Activated T-helper 2 cell treated with anti-CD3 and anti-CD28 coated beads, Interferon-gamma antibody, Interleukin-2, Interleukin-4, amounts not matched to agents 10 μg/mL and 5 μg/mL and 100 μg/mL, durations not matched to agents 14 hours and 24 hours and 36 hours (primary cell): ENCODE measurements at regions not wholly inside any gene's neighbourhood (a gene's known extent, or its start where the extent isn't known, plus 50 kb on each side); places are given as distances from the start of the nearest gene placed in this dataset.

Experiments
- DNase-seq: peaks from one replicate; pipeline ENCODE4 v3.0.0; 2021; ENCODE audit warnings: low spot score
- H3K27ac Mint-ChIP-seq: one replicate; pipeline ENCODE4 v1.8.0; 2021; ENCODE audit warnings: mixed read lengths
- H3K27me3 Mint-ChIP-seq: one replicate; pipeline ENCODE4 v1.8.0; 2021; ENCODE audit warnings: low read depth, mixed read lengths
- H3K36me3 Mint-ChIP-seq: one replicate; pipeline ENCODE4 v1.8.0; 2021; ENCODE audit warnings: low read depth, mixed read lengths
- H3K4me1 Mint-ChIP-seq: one replicate; pipeline ENCODE4 v1.8.0; 2021; ENCODE audit warnings: low read depth, mixed read lengths
- H3K4me3 Mint-ChIP-seq: one replicate; pipeline ENCODE4 v1.8.0; 2021; ENCODE audit warnings: low read depth, mild to moderate bottlenecking, moderate library complexity, mixed read lengths
- H3K9me3 Mint-ChIP-seq: one replicate; pipeline ENCODE4 v1.8.0; 2021; ENCODE audit warnings: mixed read lengths
- intact Hi-C: fragments of 100-400 bp; cut with micrococcal nuclease; formaldehyde crosslinking; loops from one replicate; pipeline ENCODE4 v1.15.1; 2023

DNA sequence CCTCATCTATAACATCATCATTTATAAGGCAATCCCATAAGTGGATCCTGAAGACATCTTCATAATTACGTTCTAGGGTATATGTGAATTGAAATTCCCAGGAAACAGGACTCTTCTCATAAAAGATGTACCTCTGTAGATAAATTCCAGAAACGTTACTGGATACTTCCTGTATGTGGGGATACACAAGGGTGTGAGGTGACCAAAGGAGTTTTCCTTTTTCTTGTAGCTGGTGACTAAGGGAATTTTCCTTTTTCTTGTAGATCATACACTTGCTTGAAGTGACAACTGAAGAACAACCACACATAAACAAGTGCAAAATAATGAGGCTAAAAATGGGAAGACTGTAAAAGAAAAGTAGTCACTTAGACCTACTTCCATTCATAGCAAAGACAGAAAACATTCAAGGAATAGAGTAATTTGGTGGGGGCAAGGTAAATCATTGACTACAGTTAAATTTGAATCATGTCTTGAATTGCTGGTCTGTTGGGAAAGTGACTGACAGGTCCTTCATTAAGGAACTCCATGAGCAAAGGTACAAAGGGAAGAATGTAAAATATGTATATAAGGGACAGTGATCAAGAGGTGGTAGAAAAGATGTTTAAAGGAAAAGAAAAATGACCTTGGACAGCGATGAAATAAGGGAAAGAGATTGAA lies 53.2 kb upstream of the UBE2E3 start:
- intact Hi-C loops, result no loop called here
- H3K9me3 Mint-ChIP-seq, result no peaks in the 10 kb centered on the region
- no peaks in the 10 kb centered on the region for H3K4me1 Mint-ChIP-seq

DNA sequence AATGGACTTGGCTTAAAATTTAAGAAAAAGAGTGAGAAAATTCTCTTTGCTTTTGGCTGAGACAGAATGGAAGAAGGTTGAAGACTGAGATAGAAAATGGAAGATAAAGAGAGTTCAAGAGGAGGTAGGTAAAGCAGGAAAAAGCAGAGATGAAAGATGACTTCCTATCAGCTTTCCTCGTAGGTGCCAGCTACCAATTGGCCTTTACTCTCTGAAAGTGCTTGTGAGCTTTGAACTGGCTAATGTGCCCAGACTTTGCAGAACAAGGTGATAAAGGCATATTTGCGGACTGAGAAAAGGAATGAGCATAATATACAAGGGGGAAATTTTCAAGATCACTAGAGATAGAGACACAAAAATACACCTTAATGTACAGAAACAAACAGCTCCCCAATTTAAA lies 54.7 kb upstream of the UBE2E3 start:
- Mint-ChIP-seq H3K36me3 (no peaks in the 10 kb centered on the region), H3K9me3 (no peaks in the 10 kb centered on the region), H3K4me1 (no peaks in the 10 kb centered on the region), H3K4me3 (no peak overlapping the region), H3K27me3 (peaks cover 7% of the 10 kb centered on the region), H3K27ac (no peak overlapping the region)
- DNase-seq, result no peak
- intact Hi-C loops, result no loop called here

More for the DNA sequence above, 53.2 kb upstream of the UBE2E3 start:
- DNase-seq, result no peak
- Mint-ChIP-seq H3K4me3 (no peak overlapping the region), H3K27ac (no peak overlapping the region), H3K27me3 (peaks cover 7% of the 10 kb centered on the region), H3K36me3 (no peaks in the 10 kb centered on the region)

DNA sequence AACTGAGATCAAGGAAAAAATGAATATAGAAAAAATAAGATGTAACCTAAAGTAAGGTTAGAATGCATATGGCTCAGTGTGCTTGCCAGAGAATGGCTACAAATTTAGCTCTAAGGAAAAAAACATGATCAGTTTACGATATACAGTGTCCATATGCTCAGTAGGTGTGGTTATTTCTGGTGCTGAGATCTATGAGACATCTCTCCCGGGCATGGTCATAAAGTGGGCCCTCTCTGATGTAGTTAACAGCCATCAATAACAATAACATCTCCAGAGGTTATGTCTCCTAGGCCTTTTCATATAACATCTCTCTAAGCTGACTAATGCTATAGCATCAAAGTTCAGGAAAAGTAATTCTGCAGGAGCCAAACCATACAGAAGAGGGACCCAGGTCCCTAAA lies 56.3 kb upstream of the UBE2E3 start:
- no peak overlapping the region for H3K27ac Mint-ChIP-seq
- H3K36me3 Mint-ChIP-seq, result no peaks in the 10 kb centered on the region
- H3K4me1 Mint-ChIP-seq, result no peaks in the 10 kb centered on the region
- no peaks in the 10 kb centered on the region for H3K9me3 Mint-ChIP-seq
- intact Hi-C loops, result no loop called here
- no peak overlapping the region for H3K4me3 Mint-ChIP-seq
- no peak for DNase-seq
- peaks cover 9% of the 10 kb centered on the region for H3K27me3 Mint-ChIP-seq

DNA sequence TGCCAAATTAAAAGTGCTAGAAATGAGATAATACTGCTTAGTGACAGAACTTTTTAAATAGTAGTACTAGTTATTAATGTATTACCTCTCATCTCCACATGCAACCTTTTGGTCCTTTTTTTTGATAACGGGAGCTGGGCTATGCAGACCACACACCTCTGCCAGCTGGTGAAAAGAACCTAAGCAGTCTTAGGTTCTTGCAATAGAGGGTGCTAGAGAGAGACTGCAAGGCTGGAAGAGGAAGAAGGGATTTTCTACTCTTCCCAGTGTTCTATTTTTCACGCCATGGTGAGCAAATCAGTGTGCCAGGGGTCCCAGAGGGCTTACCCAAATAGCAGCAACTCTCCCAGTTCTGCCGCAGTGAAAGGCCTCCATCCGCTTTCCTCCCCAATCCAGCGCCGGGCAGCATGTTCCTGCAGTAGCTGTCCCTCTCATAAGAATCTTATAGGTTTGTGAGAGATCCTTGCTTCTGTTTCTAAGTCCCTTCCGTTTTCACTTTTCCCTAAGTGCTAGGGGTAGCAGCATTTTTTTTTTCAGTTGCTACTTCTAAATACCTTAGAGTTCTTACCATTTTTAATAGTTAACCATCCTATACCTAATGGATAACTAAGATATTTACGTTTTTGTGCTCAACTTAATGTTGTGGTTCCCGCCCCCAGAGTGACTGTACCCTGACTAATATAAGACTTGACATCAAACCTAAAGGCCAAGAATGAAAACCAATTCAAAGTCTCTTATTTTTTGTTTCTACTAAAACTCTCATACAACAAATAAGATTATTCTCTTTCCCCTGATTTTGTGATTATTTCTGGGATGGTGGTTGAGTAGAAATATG lies 69.4 kb upstream of the UBE2E3 start:
- intact Hi-C loops, result no loop called here
- Mint-ChIP-seq H3K4me1 (no peaks in the 10 kb centered on the region), H3K9me3 (no peaks in the 10 kb centered on the region), H3K4me3 (no peak overlapping the region), H3K27ac (no peak overlapping the region), H3K36me3 (no peaks in the 10 kb centered on the region), H3K27me3 (peaks cover 4% of the 10 kb centered on the region)
- no peak for DNase-seq

DNA sequence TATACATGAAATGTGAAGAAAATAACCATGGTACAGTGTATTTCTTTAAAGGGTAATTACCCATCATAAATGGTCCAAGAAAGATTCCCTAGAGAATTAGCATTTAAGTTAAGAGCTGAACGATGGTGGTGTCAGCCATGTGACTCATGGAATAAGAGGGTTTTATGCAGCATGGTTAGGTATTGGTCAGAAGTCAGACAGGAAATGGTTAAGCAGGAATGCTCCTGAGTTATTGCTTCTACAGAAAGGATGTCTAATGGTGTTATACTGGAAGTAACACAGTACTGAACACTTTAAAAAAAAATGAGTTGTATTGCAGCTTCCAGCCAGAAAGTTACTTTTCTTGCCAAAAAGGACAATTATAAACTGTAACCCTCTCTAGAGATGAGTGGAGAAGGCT lies 72.7 kb upstream of the UBE2E3 start:
- H3K4me1 Mint-ChIP-seq, result no peaks in the 10 kb centered on the region

DNA sequence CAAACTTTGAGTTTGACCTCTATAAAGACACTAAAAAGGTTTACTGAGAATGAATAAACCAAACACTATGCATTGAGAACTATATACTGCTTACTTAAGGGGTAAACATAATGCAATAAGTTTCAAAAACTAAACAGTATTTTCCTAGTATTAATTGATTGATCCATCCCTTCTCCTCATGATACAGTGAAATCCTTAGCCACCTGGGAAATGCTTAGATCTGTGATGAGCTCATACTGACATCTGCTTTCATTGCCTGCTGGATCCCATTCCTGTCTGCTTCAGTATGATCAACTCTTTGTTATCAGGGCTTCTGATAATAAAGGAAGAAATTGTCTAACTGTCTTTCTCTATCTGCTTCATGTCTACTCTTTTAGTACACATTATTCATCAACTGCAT lies 74.9 kb upstream of the UBE2E3 start:
- Mint-ChIP-seq H3K4me1 (no peaks in the 10 kb centered on the region), H3K4me3 (no peak overlapping the region), H3K27me3 (peaks cover 4% of the 10 kb centered on the region), H3K27ac (no peak overlapping the region), H3K36me3 (no peaks in the 10 kb centered on the region), H3K9me3 (no peaks in the 10 kb centered on the region)
- DNase-seq, result no peak
- intact Hi-C loops, result no loop called here

More for the DNA sequence above, 72.7 kb upstream of the UBE2E3 start:
- DNase-seq, result no peak
- H3K27ac Mint-ChIP-seq, result no peak overlapping the region
- H3K27me3 Mint-ChIP-seq, result peaks cover 9% of the 10 kb centered on the region
- H3K36me3 Mint-ChIP-seq, result no peaks in the 10 kb centered on the region
- H3K4me3 Mint-ChIP-seq, result no peak overlapping the region
- no peaks in the 10 kb centered on the region for H3K9me3 Mint-ChIP-seq
- intact Hi-C loops, result no loop called here

DNA sequence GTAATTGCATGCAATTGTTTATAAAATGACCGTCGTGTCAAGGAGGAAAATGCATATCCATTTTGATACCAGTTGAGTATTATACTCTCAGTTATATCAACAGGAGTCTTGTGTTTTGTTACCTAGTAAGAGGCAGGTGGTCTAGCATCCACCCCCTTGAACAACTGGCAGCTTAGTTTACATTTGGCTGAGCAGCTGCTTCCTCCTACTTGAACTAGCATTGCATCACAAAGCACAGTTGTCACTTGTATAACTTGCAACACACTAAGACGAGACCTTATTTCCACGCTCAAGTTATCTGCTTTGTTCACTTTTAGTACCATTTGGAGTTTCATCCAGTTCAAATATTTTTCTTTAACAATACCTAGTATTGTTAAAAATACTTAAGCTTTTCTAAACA lies 75.4 kb upstream of the UBE2E3 start:
- H3K27me3 Mint-ChIP-seq, result peaks cover 4% of the 10 kb centered on the region
- no peak overlapping the region for H3K4me3 Mint-ChIP-seq
- no peaks in the 10 kb centered on the region for H3K9me3 Mint-ChIP-seq
- H3K27ac Mint-ChIP-seq, result no peak overlapping the region
- no peaks in the 10 kb centered on the region for H3K36me3 Mint-ChIP-seq
- DNase-seq, result no peak
- H3K4me1 Mint-ChIP-seq, result no peaks in the 10 kb centered on the region
- intact Hi-C loops, result no loop called here

DNA sequence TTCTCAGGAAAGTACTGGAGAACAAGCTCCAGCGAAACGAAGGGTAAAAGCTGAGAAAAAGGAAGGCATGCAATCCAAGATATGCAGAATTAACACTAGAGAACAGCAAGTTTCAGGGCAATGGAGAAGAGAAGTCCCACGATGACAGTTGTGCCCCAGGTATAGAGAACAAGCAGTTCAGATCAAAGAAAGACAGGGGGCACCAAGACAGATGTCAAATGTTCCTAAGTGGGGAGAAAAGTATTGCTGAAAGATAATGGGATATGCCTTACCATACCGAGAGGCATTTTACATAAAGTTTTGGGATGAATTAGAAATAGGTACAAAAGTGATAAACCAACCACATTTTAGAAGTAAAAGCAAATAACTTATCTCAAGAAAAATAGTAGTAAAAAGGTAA lies 79.1 kb upstream of the UBE2E3 start:
- Mint-ChIP-seq H3K27ac (no peak overlapping the region), H3K9me3 (no peaks in the 10 kb centered on the region), H3K36me3 (no peaks in the 10 kb centered on the region), H3K4me1 (no peaks in the 10 kb centered on the region), H3K27me3 (peaks cover 16% of the 10 kb centered on the region), H3K4me3 (no peak overlapping the region)
- no peak for DNase-seq
- intact Hi-C loops, result no loop called here

DNA sequence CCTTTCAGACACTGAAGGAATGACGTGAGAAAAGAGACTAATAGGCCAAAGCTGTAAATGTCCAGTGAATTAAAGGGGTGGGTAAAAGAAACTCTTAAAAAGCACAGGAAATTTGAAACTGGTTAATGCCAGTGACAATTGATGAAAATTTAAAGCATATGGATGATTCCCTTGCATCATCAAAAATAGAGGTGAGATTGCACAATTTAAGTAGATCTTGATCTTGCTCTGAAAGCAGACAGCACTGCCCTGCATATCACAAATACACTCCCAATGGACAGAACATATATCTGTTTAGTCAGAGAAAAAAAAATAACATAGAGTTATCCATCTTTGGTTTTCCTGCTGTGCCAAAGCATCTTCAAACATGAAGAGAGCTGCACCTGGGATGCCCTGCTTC lies 86.7 kb upstream of the UBE2E3 start:
- Mint-ChIP-seq H3K4me3 (no peak overlapping the region), H3K27ac (no peak overlapping the region), H3K36me3 (no peaks in the 10 kb centered on the region), H3K4me1 (no peaks in the 10 kb centered on the region), H3K27me3 (peaks cover 9% of the 10 kb centered on the region), H3K9me3 (no peaks in the 10 kb centered on the region)
- DNase-seq, result no peak
- intact Hi-C loops, result no loop called here

DNA sequence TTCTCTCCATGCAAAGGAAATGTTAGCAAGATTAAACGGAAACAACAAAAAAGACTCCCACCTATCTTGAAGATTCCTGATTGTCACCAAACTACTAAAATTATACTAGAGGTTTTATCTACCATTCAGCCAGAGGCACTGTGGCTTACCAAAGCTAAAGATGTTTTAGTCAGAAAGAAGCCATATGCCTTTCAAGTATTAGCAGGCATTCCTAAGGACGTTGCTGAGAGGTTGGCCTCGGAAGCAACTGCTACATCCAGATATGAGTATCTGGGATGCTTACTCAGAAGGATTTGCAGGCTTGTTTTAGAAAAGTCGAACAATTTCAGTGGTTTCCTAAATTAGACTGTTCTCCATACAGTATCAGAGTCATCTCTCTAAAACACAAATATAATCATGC lies 88.3 kb upstream of the UBE2E3 start:
- peaks cover 5% of the 10 kb centered on the region for H3K27me3 Mint-ChIP-seq
- H3K4me1 Mint-ChIP-seq, result no peaks in the 10 kb centered on the region
- intact Hi-C loops, result no loop called here
- no peak for DNase-seq
- no peak overlapping the region for H3K27ac Mint-ChIP-seq
- no peaks in the 10 kb centered on the region for H3K9me3 Mint-ChIP-seq
- no peaks in the 10 kb centered on the region for H3K36me3 Mint-ChIP-seq
- H3K4me3 Mint-ChIP-seq, result no peak overlapping the region

DNA sequence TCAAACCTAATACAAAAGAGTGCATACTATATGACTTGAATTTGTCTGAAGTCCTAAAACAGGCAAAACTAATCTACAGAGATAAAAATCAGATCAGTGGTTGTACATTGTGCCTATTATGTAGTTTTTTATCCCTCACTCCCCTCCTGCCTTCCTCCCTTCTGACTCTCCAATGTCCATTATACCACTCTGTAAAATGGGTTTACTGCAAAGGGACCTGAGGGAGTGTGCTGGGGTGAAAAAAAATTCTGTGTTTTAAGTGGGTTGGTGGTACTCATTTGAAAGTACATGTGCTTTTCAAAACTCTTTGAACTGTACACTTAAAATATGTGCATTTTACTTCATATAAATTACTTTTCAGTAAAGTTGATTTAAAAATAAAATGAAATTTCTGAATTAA lies 89.0 kb upstream of the UBE2E3 start:
- intact Hi-C loops, result no loop called here
- no peaks in the 10 kb centered on the region for H3K9me3 Mint-ChIP-seq
- H3K36me3 Mint-ChIP-seq, result no peaks in the 10 kb centered on the region
- H3K4me3 Mint-ChIP-seq, result no peak overlapping the region
- no peaks in the 10 kb centered on the region for H3K4me1 Mint-ChIP-seq
- peaks cover 1% of the 10 kb centered on the region for H3K27me3 Mint-ChIP-seq
- DNase-seq, result no peak
- no peak overlapping the region for H3K27ac Mint-ChIP-seq

DNA sequence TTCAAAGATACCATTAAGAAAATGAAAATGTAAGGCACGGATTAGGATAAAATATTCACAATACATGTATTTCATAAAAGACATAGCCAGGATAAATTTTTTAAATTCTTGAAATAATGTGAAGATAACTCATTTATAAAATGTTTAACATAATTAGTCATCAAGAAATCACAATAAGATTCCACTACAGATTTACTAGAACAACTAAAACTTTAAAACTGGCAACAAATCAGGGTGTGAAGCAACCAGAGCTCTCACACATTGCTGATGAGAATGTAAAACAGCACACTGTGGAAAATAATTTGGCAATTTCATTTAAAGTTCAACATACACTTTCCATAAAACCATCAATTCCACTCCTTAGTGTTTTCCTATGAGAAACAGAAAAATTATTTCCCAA lies 89.6 kb upstream of the UBE2E3 start:
- intact Hi-C loops, result no loop called here
- no peak for DNase-seq
- H3K9me3 Mint-ChIP-seq, result no peaks in the 10 kb centered on the region
- H3K4me3 Mint-ChIP-seq, result no peak overlapping the region
- H3K4me1 Mint-ChIP-seq, result no peaks in the 10 kb centered on the region
- peaks cover 3% of the 10 kb centered on the region for H3K27me3 Mint-ChIP-seq
- H3K36me3 Mint-ChIP-seq, result no peaks in the 10 kb centered on the region
- H3K27ac Mint-ChIP-seq, result no peak overlapping the region

DNA sequence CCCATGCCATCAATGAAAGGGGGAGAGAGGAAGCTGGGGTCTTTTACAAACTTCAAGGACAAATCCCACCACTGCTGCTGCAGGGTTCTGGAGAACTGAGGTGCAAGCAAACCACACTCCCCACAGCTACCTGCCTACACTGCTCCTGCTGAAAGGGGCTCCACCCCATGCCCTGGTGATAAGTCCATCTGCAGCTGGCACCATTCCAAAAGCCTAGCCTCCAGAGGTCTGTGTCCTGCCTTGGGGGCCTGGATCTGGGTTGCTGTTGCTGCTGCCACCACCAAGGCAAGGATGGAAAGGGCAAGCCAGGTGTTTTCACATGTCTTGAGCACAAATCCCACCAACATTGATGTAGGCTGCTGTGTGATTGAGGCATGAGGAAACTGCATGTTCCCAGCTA lies 97.4 kb upstream of the UBE2E3 start:
- H3K27ac Mint-ChIP-seq, result no peak overlapping the region
- H3K36me3 Mint-ChIP-seq, result no peaks in the 10 kb centered on the region
- peaks cover 3% of the 10 kb centered on the region for H3K27me3 Mint-ChIP-seq
- H3K4me1 Mint-ChIP-seq, result no peaks in the 10 kb centered on the region
- no peak for DNase-seq
- H3K4me3 Mint-ChIP-seq, result no peak overlapping the region
- H3K9me3 Mint-ChIP-seq, result no peaks in the 10 kb centered on the region
- intact Hi-C loops, result no loop called here
